Colonic mucosa (tissue), 4 donors: ENCODE measurements at regions not wholly inside any gene's neighbourhood (a gene's known extent, or its start where the extent isn't known, plus 50 kb on each side); places are given as distances from the start of the nearest gene placed in this dataset.

Experiments
- DNase-seq: peaks from one replicate; pipeline ENCODE4 v3.0.0-alpha.2; 2020
- H3K27ac ChIP-seq: fragments of 200-600 bp; one replicate; pipeline ENCODE4 v1.8.0; 2021
- H3K27me3 ChIP-seq: fragments of 200-600 bp; one replicate; pipeline ENCODE4 v1.8.0; 2021
- H3K36me3 ChIP-seq: fragments of 200-600 bp; one replicate; pipeline ENCODE4 v1.8.0; 2021
- H3K4me1 ChIP-seq: fragments of 200-600 bp; one replicate; pipeline ENCODE4 v1.8.0; 2021; ENCODE audit warnings: mild to moderate bottlenecking
- H3K4me3 ChIP-seq: fragments of 200-600 bp; one replicate; pipeline ENCODE4 v1.8.0; 2021
- H3K9ac ChIP-seq, 2 donors: one replicate each; pipeline ENCODE4 v1.7.0; 2013; ENCODE audit warnings: control low read depth in 2 of 2, low read depth in 2 of 2, low read length in 2 of 2
- H3K9me3 ChIP-seq: fragments of 200-600 bp; one replicate; pipeline ENCODE4 v1.8.0; 2021
- intact Hi-C: fragments of 100-400 bp; cut with DNase I; formaldehyde crosslinking; loops from one replicate; pipeline ENCODE4 v1.14.1; 2022
- TF ChIP-seq, protein P1 (sequence below): fragments of 200-600 bp; IDR thresholded peaks from one replicate; pipeline ENCODE4 v1.8.0; 2022; ENCODE audit warnings: antibody characterized with exemption, mild to moderate bottlenecking
- donor health status: healthy.
- donor health status: DM: no; HTN: no; CAD: no.
- donor health status: DM: no; HTN: no; CAD: no.

DNA sequence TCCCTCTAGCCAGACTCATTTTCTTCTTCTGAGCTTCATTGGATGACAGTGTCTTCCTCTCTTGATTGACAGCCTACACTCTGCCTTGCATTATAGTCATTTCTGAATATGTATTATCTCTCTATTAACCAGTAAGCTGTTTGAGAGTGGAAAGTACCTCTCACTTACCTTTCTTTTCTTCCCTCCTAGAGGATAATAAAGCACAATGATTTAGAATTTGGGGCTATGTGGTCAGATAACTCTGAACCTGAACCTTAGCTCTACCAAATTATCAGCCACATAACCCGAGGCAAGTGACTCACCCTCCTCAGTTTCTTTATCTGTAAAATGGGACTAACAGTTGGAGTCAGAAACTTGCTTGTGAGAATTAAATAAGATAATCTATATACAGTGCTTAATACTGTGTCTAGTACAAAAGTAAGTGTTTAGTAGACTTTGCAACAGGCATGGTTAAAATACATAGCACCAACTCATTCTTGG, 331.8 kb upstream of the TBL1XR1 start:
- H3K27ac ChIP-seq = no peak overlapping the region
- intact Hi-C loops = no loop called here
- H3K36me3 ChIP-seq = no peaks in the 10 kb centered on the region
- peaks cover 15% of the 10 kb centered on the region for H3K4me1 ChIP-seq
- no peak overlapping the region for H3K9ac ChIP-seq
- H3K27me3 ChIP-seq = no peaks in the 10 kb centered on the region
- TF ChIP-seq, protein P1, sequence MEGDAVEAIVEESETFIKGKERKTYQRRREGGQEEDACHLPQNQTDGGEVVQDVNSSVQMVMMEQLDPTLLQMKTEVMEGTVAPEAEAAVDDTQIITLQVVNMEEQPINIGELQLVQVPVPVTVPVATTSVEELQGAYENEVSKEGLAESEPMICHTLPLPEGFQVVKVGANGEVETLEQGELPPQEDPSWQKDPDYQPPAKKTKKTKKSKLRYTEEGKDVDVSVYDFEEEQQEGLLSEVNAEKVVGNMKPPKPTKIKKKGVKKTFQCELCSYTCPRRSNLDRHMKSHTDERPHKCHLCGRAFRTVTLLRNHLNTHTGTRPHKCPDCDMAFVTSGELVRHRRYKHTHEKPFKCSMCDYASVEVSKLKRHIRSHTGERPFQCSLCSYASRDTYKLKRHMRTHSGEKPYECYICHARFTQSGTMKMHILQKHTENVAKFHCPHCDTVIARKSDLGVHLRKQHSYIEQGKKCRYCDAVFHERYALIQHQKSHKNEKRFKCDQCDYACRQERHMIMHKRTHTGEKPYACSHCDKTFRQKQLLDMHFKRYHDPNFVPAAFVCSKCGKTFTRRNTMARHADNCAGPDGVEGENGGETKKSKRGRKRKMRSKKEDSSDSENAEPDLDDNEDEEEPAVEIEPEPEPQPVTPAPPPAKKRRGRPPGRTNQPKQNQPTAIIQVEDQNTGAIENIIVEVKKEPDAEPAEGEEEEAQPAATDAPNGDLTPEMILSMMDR = no peak
- H3K4me3 ChIP-seq = no peak overlapping the region
- no peaks in the 10 kb centered on the region for H3K9me3 ChIP-seq
- no peak for DNase-seq

DNA sequence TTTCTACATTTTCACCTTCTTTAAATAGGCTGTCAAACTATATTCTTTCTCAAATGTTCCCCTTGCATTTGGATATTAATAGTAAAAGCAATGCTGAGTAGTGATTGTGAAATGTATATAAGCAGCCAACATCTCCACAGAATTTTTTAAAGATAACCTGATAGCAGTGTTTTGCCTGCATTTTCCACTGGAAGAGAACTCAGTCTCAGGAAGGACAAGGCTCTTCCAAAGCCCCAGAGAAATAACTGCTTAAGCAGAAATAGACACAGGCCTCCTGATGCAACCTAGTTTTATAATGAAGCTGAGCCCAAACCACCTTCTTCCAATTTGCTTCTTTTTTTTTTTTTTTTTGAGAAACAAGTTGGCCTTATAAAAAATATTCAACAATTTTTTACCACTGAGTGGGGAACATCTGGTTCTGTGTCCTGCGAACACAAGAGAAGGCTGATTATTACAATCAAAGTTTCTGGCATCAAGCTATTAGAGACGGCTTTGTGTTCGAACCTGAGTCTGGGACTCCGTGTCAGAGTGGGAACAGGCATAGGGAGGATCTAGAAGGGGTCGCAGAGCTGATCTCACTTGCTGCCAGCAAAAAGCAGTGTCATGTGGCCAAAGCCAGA, 332.5 kb upstream of the TBL1XR1 start:
- Histone ChIP-seq H3K36me3 (no peaks in the 10 kb centered on the region), H3K9me3 (no peaks in the 10 kb centered on the region), H3K4me1 (peaks cover 15% of the 10 kb centered on the region), H3K4me3 (no peak overlapping the region), H3K27me3 (no peaks in the 10 kb centered on the region), H3K9ac (no peak overlapping the region), H3K27ac (no peak overlapping the region)
- DNase-seq = no peak
- intact Hi-C loops = no loop called here
- TF ChIP-seq, protein P1 = no peak

DNA sequence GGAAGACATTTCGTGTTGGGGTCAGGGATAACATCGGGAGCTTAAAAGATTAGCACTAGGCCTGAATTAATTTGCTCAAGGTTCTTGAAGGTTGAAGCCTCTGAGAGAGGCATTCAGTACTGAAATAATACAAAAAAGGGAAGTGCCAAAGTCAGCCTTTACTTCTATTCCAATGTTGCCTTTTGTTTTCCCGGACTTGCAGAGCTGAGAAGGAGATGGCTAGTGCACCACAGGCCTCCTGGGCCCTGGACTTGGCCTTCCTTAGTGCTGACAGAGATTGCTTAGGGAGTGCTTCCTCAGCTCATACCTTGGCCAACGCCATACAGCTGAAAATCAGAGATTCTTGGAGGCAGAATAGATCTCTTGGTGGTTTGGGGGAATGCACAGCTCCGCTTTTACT, 333.6 kb upstream of the TBL1XR1 start:
- no peak overlapping the region for H3K27ac ChIP-seq

DNA sequence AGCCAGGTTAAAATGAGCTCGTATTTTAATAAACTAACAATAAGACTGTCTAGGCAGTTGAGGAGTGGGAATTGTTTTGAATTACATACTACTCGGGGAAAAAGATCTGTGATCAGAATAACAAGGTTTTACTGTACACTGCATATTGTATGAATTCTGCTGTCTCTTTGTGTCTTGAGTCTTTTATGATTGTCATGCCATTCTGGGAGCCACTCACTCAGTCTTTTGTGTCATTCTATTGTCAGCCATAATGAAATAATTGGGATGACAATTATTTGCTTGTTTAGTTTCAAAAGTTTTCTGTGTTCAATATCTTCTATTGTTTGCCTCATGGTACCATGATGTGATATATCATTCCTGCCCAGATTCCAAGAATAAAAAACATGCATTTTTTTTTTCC, 339.6 kb upstream of the TBL1XR1 start:
- TF ChIP-seq, protein P1 = no peak
- H3K4me1 ChIP-seq = peaks cover 4% of the 10 kb centered on the region
- intact Hi-C loops = no loop called here

More for the DNA sequence above, 333.6 kb upstream of the TBL1XR1 start:
- TF ChIP-seq, protein P1 = no peak
- no peaks in the 10 kb centered on the region for H3K27me3 ChIP-seq
- no peaks in the 10 kb centered on the region for H3K9me3 ChIP-seq
- DNase-seq = no peak
- no peak overlapping the region for H3K9ac ChIP-seq
- H3K4me1 ChIP-seq = peaks cover 13% of the 10 kb centered on the region
- H3K36me3 ChIP-seq = no peaks in the 10 kb centered on the region
- intact Hi-C loops = no loop called here
- no peak overlapping the region for H3K4me3 ChIP-seq

DNA sequence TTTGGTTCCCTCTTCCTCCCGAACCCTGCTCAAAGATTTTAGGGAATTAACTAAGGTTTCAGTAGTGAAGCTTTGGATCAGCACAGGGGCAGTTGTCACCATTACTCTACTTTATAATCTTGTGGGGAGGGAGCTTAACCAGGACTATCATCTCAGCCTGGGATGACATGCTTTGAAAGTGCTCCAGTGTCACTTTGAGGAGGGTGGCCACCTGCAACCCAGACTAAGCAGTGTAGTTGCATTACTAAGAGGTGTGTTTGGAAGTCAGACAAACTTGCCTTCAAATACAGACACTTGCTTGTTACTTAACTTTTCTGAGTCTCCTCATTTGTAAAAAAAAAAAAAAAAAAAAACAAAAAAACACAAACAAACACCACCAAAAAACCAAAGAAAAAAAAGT, 340.3 kb upstream of the TBL1XR1 start:
- intact Hi-C loops = no loop called here
- Histone ChIP-seq H3K36me3 (no peaks in the 10 kb centered on the region), H3K4me3 (no peak overlapping the region), H3K4me1 (peaks cover 4% of the 10 kb centered on the region), H3K27ac (no peak overlapping the region), H3K27me3 (no peaks in the 10 kb centered on the region), H3K9ac (no peak overlapping the region), H3K9me3 (no peaks in the 10 kb centered on the region)
- TF ChIP-seq, protein P1 = no peak
- DNase-seq = no peak

More for the DNA sequence above, 339.6 kb upstream of the TBL1XR1 start:
- Histone ChIP-seq H3K4me3 (no peak overlapping the region), H3K27me3 (no peaks in the 10 kb centered on the region), H3K9me3 (no peaks in the 10 kb centered on the region), H3K27ac (no peak overlapping the region), H3K9ac (no peak overlapping the region), H3K36me3 (no peaks in the 10 kb centered on the region)
- no peak for DNase-seq
